K562 (cell line): ENCODE measurements at regions not wholly inside any gene's neighbourhood (a gene's known extent, or its start where the extent isn't known, plus 50 kb on each side); places are given as distances from the start of the nearest gene placed in this dataset.
A peak's percentile ranks its signal among the peaks of the same experiment; 100 is the strongest.

ENCODE experiments used
- BACH1 ChIP-seq: fragments of 200-800 bp; sonication (Bioruptor generic); IDR thresholded peaks from 2 replicates; pipeline ENCODE4 v1.6.1; 2016; ENCODE audit warnings: missing genetic modification characterization, missing compliant biosample characterization
- MAFG ChIP-seq: fragments of 450-650 bp; conservative IDR thresholded peaks from 2 replicates; pipeline ENCODE4 v1.6.1; 2016; ENCODE audit warnings: missing genetic modification characterization, missing compliant biosample characterization
- NBN ChIP-seq: fragments of 450-650 bp; IDR thresholded peaks from 2 replicates; pipeline ENCODE4 v1.6.1; 2016; ENCODE audit warnings: low read depth, mild to moderate bottlenecking
- NR2C1 ChIP-seq, 2 experiments: fragments of 450-650 bp; IDR thresholded peaks; 2 replicates each; pipeline ENCODE4 v1.6.1; 2017; ENCODE audit warnings: mild to moderate bottlenecking in 2 of 2, antibody characterized with exemption in 1 of 2, inconsistent platforms in 1 of 2, missing compliant biosample characterization in 1 of 2, missing genetic modification characterization in 1 of 2
- RBBP5 ChIP-seq: fragments of 200-600 bp; sonication (generic); IDR thresholded peaks from 2 replicates; pipeline ENCODE4 v1.6.1; 2012; ENCODE audit warnings: borderline replicate concordance, mild to moderate bottlenecking, low read length, control low read depth, inconsistent platforms; ENCODE audit not compliant: insufficient read depth, poor library complexity, severe bottlenecking
- THRA ChIP-seq: fragments of 450-650 bp; IDR thresholded peaks from 2 replicates; pipeline ENCODE4 v1.6.1; 2017; ENCODE audit warnings: mild to moderate bottlenecking, moderate library complexity
- ZNF41 ChIP-seq: fragments of 250-450 bp; sonication (Bioruptor Pico); conservative IDR thresholded peaks from 2 replicates; pipeline ENCODE4 v1.4.0; 2020; ENCODE audit warnings: mild to moderate bottlenecking
- TF ChIP-seq, protein P1 (sequence below), 2 experiments: IDR thresholded peaks; 2 replicates each; pipeline ENCODE4 v1.6.1; 2011; ENCODE audit warnings: borderline replicate concordance in 1 of 2, control low read depth in 1 of 2, low read depth in 1 of 2, low read length in 1 of 2, mild to moderate bottlenecking in 1 of 2, mixed read lengths in 1 of 2, moderate library complexity in 1 of 2; ENCODE audit not compliant: insufficient read depth in 1 of 2, insufficient read length in 1 of 2, poor library complexity in 1 of 2, severe bottlenecking in 1 of 2; ENCODE audit errors: extremely low read depth in 1 of 2
- TF ChIP-seq, protein P2 (sequence below): fragments of 150-350 bp; IDR thresholded peaks from 2 replicates; pipeline ENCODE4 v1.6.1; 2014; ENCODE audit warnings: low read depth, mild to moderate bottlenecking, low read length, borderline replicate concordance

- TF ChIP-seq, protein P1, sequence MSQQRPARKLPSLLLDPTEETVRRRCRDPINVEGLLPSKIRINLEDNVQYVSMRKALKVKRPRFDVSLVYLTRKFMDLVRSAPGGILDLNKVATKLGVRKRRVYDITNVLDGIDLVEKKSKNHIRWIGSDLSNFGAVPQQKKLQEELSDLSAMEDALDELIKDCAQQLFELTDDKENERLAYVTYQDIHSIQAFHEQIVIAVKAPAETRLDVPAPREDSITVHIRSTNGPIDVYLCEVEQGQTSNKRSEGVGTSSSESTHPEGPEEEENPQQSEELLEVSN (IDR thresholded peaks at IDR 0.05; ENCODE audit: borderline replicate concordance in 1 of 2, extremely low read depth in 1 of 2, insufficient read depth in 1 of 2, insufficient read length in 1 of 2, low read depth in 1 of 2, low read length in 1 of 2, poor library complexity in 1 of 2, severe bottlenecking in 1 of 2), result peak in 1 of 2 experiments; percentile 41
- TF ChIP-seq, protein P2, sequence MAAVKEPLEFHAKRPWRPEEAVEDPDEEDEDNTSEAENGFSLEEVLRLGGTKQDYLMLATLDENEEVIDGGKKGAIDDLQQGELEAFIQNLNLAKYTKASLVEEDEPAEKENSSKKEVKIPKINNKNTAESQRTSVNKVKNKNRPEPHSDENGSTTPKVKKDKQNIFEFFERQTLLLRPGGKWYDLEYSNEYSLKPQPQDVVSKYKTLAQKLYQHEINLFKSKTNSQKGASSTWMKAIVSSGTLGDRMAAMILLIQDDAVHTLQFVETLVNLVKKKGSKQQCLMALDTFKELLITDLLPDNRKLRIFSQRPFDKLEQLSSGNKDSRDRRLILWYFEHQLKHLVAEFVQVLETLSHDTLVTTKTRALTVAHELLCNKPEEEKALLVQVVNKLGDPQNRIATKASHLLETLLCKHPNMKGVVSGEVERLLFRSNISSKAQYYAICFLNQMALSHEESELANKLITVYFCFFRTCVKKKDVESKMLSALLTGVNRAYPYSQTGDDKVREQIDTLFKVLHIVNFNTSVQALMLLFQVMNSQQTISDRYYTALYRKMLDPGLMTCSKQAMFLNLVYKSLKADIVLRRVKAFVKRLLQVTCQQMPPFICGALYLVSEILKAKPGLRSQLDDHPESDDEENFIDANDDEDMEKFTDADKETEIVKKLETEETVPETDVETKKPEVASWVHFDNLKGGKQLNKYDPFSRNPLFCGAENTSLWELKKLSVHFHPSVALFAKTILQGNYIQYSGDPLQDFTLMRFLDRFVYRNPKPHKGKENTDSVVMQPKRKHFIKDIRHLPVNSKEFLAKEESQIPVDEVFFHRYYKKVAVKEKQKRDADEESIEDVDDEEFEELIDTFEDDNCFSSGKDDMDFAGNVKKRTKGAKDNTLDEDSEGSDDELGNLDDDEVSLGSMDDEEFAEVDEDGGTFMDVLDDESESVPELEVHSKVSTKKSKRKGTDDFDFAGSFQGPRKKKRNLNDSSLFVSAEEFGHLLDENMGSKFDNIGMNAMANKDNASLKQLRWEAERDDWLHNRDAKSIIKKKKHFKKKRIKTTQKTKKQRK, result no peak
- TF ChIP-seq MAFG (tag) (peak; percentile 50), RBBP5 (peak; percentile 37), ZNF41 (CRISPR knock-in tag) (no peak), THRA (peak; percentile 68), NBN (0 out of 2 replicates have a peak, but pooled peaks have one; percentile 25), NR2C1 (IDR thresholded peaks at IDR 0.05) (no peak), NR2C1 (tag; IDR thresholded peaks at IDR 0.05) (peak; percentile 24; the same call in 1 of the 2 replicates), BACH1 (tag) (0 out of 2 replicates have a peak, but pooled peaks have one; percentile 47)
These were observed 144.3 kb downstream of the FCRL5 start (continued) for GRCh38 chr1:157407917-157408525.
